Uterus (tissue), 2 donors: ENCODE measurements at regions not wholly inside any gene's neighbourhood (a gene's known extent, or its start where the extent isn't known, plus 50 kb on each side); places are given as distances from the start of the nearest gene placed in this dataset.

Experiments
- POLR2A ChIP-seq, 2 donors: fragments of 450-650 bp; IDR thresholded peaks; one replicate each; pipeline ENCODE4 v1.6.1; 2016; ENCODE audit warnings: antibody characterized with exemption in 2 of 2, mild to moderate bottlenecking in 1 of 2, moderate library complexity in 1 of 2
- TF ChIP-seq, protein P1 (sequence below), 4 experiments: fragments of 200-600 bp in 2 of 4; fragments of 450-650 bp in 2 of 4; sonication (generic) in 2 of 4; IDR thresholded peaks; one replicate each; pipeline ENCODE4 v1.5.1; 2016 to 2019; ENCODE audit warnings: antibody characterized with exemption in 4 of 4, mild to moderate bottlenecking in 2 of 4, moderate library complexity in 1 of 4

- TF ChIP-seq, protein P1, sequence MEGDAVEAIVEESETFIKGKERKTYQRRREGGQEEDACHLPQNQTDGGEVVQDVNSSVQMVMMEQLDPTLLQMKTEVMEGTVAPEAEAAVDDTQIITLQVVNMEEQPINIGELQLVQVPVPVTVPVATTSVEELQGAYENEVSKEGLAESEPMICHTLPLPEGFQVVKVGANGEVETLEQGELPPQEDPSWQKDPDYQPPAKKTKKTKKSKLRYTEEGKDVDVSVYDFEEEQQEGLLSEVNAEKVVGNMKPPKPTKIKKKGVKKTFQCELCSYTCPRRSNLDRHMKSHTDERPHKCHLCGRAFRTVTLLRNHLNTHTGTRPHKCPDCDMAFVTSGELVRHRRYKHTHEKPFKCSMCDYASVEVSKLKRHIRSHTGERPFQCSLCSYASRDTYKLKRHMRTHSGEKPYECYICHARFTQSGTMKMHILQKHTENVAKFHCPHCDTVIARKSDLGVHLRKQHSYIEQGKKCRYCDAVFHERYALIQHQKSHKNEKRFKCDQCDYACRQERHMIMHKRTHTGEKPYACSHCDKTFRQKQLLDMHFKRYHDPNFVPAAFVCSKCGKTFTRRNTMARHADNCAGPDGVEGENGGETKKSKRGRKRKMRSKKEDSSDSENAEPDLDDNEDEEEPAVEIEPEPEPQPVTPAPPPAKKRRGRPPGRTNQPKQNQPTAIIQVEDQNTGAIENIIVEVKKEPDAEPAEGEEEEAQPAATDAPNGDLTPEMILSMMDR (IDR thresholded peaks at IDR 0.05): no peak
- no peak for TF ChIP-seq POLR2A (IDR thresholded peaks at IDR 0.05)
These were observed 85.2 kb upstream of the RBBP8 start for GRCh38 chr18:22847867-22848451.
